ENCODE measurements at regions not wholly inside any gene's neighbourhood (a gene's known extent, or its start where the extent isn't known, plus 50 kb on each side); places are given as distances from the start of the nearest gene placed in this dataset.

DNA sequence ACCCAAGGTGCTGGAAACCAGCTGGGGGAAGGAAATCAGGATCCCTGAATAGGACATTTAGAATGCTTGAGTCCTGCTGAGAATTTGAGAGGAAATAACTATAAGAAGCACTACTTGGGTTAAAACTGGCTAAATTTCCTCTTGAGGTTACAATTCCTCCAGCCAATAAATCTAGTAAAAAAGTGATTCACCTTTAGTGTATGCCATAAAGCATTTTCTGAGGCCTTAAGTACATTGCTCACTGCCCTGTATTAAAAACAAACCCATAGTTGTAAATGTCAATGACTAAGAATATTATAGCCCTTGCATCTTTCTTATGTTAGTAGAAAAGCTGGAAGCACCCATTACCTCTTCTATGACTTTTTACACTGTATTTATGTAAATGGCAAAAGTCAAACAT lies 634.7 kb upstream of the ARRDC3 start:
- TF ChIP-seq, protein P1, sequence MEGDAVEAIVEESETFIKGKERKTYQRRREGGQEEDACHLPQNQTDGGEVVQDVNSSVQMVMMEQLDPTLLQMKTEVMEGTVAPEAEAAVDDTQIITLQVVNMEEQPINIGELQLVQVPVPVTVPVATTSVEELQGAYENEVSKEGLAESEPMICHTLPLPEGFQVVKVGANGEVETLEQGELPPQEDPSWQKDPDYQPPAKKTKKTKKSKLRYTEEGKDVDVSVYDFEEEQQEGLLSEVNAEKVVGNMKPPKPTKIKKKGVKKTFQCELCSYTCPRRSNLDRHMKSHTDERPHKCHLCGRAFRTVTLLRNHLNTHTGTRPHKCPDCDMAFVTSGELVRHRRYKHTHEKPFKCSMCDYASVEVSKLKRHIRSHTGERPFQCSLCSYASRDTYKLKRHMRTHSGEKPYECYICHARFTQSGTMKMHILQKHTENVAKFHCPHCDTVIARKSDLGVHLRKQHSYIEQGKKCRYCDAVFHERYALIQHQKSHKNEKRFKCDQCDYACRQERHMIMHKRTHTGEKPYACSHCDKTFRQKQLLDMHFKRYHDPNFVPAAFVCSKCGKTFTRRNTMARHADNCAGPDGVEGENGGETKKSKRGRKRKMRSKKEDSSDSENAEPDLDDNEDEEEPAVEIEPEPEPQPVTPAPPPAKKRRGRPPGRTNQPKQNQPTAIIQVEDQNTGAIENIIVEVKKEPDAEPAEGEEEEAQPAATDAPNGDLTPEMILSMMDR (IDR thresholded peaks at IDR 0.05): no peak
- no peak for TF ChIP-seq EZH2 (IDR thresholded peaks at IDR 0.05; ENCODE audit: borderline replicate concordance, insufficient read depth, low read depth, low read length, poor library complexity, severe bottlenecking)

Data from B cell (primary cell).